ENCODE measurements at regions not wholly inside any gene's neighbourhood (a gene's known extent, or its start where the extent isn't known, plus 50 kb on each side); places are given as distances from the start of the nearest gene placed in this dataset.
"Not testable (repeated sequence)": the region's sequence is repeated elsewhere in the genome, so short reads cannot be mapped to it uniquely, and the experiment has no call there.

GRCh38 chr5:19288311-19288710 is 699.7 kb downstream of the CDH18 start:
- not testable (repeated sequence) for TF ChIP-seq ELK4 (CRISPR knock-in tag; IDR thresholded peaks at IDR 0.05; ENCODE audit: borderline replicate concordance); CTCF (CRISPR knock-in tag; IDR thresholded peaks at IDR 0.05); HIVEP1 (CRISPR knock-in tag; IDR thresholded peaks at IDR 0.05); MYNN (CRISPR knock-in tag; IDR thresholded peaks at IDR 0.05; ENCODE audit: low read depth); ZFP1 (CRISPR knock-in tag; IDR thresholded peaks at IDR 0.05); MED8 (CRISPR knock-in tag; IDR thresholded peaks at IDR 0.05; ENCODE audit: insufficient replicate concordance)
- TF ChIP-seq, protein P1, sequence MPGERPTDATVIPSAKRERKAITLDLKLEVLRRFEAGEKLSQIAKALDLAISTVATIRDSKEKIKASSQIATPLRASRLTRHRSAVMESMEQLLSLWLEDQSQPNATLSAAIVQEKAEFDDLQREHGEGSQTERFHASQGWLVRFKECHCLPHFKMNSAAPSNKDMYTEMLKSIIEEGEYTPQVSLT (CRISPR knock-in tag; IDR thresholded peaks at IDR 0.05; ENCODE audit: borderline replicate concordance, low read depth) = not testable (repeated sequence)
- TF ChIP-seq, protein P2, sequence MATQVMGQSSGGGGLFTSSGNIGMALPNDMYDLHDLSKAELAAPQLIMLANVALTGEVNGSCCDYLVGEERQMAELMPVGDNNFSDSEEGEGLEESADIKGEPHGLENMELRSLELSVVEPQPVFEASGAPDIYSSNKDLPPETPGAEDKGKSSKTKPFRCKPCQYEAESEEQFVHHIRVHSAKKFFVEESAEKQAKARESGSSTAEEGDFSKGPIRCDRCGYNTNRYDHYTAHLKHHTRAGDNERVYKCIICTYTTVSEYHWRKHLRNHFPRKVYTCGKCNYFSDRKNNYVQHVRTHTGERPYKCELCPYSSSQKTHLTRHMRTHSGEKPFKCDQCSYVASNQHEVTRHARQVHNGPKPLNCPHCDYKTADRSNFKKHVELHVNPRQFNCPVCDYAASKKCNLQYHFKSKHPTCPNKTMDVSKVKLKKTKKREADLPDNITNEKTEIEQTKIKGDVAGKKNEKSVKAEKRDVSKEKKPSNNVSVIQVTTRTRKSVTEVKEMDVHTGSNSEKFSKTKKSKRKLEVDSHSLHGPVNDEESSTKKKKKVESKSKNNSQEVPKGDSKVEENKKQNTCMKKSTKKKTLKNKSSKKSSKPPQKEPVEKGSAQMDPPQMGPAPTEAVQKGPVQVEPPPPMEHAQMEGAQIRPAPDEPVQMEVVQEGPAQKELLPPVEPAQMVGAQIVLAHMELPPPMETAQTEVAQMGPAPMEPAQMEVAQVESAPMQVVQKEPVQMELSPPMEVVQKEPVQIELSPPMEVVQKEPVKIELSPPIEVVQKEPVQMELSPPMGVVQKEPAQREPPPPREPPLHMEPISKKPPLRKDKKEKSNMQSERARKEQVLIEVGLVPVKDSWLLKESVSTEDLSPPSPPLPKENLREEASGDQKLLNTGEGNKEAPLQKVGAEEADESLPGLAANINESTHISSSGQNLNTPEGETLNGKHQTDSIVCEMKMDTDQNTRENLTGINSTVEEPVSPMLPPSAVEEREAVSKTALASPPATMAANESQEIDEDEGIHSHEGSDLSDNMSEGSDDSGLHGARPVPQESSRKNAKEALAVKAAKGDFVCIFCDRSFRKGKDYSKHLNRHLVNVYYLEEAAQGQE (IDR thresholded peaks at IDR 0.05; ENCODE audit: borderline replicate concordance in 1 of 2, low read depth in 1 of 2, low read length in 2 of 2) = not testable (repeated sequence)

Measured in HepG2 (cell line).